ENCODE measurements at regions not wholly inside any gene's neighbourhood (a gene's known extent, or its start where the extent isn't known, plus 50 kb on each side); places are given as distances from the start of the nearest gene placed in this dataset.
A peak's percentile ranks its signal among the peaks of the same experiment; 100 is the strongest.
"Not testable (repeated sequence)": the region's sequence is repeated elsewhere in the genome, so short reads cannot be mapped to it uniquely, and the experiment has no call there.

- no peak for DNase-seq
Measured at GRCh38 chr1:238334170-238334569, 443.4 kb upstream of the ZP4 start.

DNA sequence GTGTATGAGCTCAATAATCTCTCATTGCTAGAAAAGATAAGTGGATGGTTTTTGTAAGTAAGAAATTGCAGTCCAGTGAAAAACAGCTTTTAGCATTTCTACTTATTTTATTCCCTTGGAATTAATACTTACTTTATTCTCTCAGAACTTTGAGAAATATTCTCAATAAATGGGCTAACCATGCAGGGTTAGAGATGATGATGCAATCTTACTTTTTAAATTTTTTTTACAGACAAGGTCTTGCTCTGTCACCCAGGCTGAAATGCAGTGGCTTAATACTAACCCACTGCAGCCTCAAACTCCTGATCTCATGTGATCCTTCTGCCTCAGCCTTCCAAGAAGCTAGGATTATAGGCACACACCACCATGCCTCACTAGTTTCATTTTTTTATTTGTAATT, 440.8 kb upstream of the ZP4 start:
- no peak for DNase-seq

GRCh38 chr1:238329671-238330070, 438.9 kb upstream of the ZP4 start:
- DNase-seq: no peak

DNA sequence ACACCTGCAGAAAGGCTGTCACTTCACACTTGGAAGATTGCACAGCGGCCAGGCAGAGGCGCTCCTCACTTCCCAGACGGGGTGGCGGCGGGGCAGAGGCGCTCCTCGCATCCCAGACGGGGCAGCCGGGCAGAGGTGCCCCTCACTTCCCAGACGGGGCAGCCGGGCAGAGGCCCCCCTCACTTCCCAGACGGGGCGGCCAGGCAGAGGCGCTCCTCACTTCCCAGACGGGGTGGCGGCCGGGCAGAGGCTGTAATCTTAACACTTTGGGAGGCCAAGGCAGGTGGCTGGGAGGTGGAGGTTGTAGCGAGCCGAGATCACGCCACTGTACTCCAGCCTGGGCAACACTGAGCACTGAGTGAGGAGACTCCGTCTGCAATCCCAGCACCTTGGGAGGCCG, 436.3 kb upstream of the ZP4 start:
- DNase-seq: not testable (repeated sequence)

- DNase-seq: not testable (repeated sequence)
Measured at GRCh38 chr1:238326479-238326878, 435.8 kb upstream of the ZP4 start.

- no peak for DNase-seq
Measured at GRCh38 chr1:238324211-238324864, 433.6 kb upstream of the ZP4 start.

DNA sequence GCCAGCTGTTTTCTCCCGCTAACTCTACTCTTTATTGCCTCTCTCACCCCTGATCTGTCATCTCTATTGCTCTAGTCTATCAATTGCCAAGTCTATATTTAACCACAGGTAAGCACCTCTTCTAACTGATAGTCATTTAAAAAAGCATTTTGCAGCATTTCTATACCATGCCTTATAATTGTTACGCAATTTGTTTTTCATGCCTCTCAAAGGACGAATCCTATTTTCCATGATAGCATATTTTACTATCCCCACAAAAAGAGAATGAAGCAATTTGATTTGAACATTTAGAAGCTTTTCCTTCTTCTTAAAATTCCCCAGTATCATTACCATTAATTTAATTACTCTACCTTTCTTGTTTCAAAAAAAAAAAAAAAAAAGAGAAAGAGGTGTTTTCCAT, 432.8 kb upstream of the ZP4 start:
- no peak for DNase-seq

DNA sequence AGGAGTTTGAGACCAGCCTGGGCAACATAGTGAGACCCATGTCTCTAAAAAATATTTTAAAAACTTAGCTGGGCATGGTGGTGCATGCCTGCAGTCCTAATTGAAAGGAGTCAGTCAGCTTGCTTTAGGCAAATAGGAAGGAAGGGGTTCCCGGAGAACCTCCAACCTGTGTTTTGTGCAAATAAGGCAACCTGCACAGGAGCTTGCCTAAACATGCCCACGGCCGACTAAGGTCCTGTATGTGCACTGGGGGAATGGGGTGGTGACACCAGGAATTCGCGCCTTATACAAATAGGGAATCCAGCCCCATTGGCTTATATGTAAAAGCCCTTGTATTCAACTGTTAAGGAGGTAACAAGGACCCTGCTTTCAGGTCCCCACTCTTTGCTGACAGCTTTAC, 429.2 kb upstream of the ZP4 start:
- no peak for DNase-seq

GRCh38 chr1:238318294-238319110, 427.8 kb upstream of the ZP4 start:
- no peak for DNase-seq

DNA sequence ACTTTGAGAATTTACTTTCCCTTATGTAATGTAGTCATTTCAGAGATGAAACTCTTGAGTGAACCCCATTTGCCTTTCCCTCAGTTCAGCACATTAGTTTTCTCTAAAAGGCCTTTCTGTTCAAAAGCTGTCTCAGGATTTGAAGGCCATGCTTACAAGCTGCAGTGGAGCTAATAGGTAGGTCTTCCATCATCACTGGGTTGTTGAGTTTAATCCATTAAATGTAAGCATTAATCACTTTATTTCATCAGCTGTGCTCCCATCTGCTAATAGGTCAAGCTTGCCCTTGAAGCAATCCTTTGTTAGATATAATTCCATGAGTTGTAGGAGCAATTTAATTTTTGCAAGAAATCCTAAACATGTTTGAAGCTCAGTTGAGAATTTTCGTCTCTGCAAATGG, 422.2 kb upstream of the ZP4 start:
- no peak for DNase-seq

GRCh38 chr1:238306411-238306810, 415.7 kb upstream of the ZP4 start:
- no peak for DNase-seq

- DNase-seq: no peak
Measured at GRCh38 chr1:238302646-238303045, 411.9 kb upstream of the ZP4 start.

DNA sequence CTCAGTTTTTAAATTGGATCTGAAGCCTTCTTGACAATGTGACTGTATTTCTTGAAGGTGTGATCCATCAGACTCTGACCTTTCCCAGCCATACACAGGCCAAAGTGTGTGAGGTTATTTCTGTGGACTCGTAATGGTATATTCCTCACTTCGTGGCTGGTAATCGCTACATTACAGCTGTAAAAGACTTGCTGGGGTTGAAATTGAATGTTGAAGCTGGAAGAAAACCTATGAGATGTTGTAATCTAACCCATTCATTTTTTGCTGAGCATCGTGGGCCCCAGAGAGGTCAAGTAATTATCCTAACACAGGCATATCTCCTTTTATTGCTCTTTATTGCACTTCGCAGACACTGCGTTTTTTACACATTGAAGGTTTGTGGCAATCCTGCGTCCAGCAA, 405.6 kb upstream of the ZP4 start:
- no peak for DNase-seq

- no peak for DNase-seq
Measured at GRCh38 chr1:238293075-238293474, 402.4 kb upstream of the ZP4 start.

DNA sequence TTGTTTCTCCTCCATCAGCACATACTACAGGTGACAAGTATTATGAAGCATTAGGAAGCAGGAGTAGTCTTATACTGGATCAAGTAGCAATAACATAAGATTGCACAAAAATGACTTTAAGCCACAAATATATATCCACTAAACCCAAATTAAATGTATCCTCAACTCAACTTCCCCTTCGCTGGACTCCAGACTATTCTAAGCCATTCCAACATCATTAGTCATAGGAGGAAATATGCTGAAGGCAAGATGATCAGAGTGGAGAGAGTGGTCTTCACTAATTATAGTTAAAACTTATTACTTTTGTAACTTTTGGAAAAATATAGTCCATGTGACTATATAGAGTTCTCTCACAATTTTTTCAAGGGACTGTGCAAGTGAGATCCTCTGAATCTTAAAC, 390.7 kb upstream of the ZP4 start:
- DNase-seq: no peak

- DNase-seq: no peak
Measured at GRCh38 chr1:238279694-238280380, 389.1 kb upstream of the ZP4 start.

- DNase-seq: no peak
Measured at GRCh38 chr1:238272145-238272544, 381.4 kb upstream of the ZP4 start.

GRCh38 chr1:238265866-238266265, 375.1 kb upstream of the ZP4 start:
- no peak for DNase-seq

GRCh38 chr1:238264951-238265350, 374.2 kb upstream of the ZP4 start:
- no peak for DNase-seq

- no peak for DNase-seq
Measured at GRCh38 chr1:238258510-238258909, 367.8 kb upstream of the ZP4 start.

- DNase-seq: no peak
Measured at GRCh38 chr1:238257018-238257621, 366.4 kb upstream of the ZP4 start.

DNA sequence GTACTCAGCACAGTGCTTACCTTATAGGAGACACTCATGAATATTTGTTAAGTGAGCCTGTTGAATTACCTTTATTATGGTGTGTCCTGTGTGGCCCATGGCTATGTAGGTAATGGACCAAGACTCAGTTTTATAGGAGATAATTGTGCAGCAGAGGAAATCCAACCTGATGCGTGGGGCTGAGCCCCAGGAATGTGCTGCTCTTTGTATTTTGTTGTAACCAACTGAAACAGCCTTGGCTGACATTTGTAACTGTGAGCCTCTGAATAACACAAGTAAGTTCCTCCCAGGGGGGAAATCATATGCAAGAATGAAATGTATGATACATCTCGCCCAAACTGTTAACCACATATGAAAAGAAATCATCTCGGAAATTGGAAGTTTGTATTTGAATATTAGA, 364.2 kb upstream of the ZP4 start:
- no peak for DNase-seq

- DNase-seq: peak; percentile 5
Measured at GRCh38 chr1:238252033-238252802, 361.5 kb upstream of the ZP4 start.

Data from CD4-positive, alpha-beta T cell treated with Interleukin-21 for 1 hour (primary cell).